GM23338 (cell line): ENCODE measurements at regions not wholly inside any gene's neighbourhood (a gene's known extent, or its start where the extent isn't known, plus 50 kb on each side); places are given as distances from the start of the nearest gene placed in this dataset.

Experiments used
- EZH2 ChIP-seq: fragments of 200-600 bp; sonication (generic); IDR thresholded peaks from one replicate; pipeline ENCODE4 v1.8.0; 2017; ENCODE audit warnings: antibody characterized with exemption, mild to moderate bottlenecking, low read depth; ENCODE audit not compliant: unreplicated experiment
- EZH2phosphoT487 ChIP-seq: fragments of 200-600 bp; sonication (generic); IDR thresholded peaks from one replicate; pipeline ENCODE4 v1.8.1; 2018; ENCODE audit warnings: antibody characterized with exemption; ENCODE audit not compliant: unreplicated experiment
- POLR2AphosphoS5 ChIP-seq: IDR thresholded peaks from 2 replicates; pipeline ENCODE4 v1.6.1; 2016; ENCODE audit warnings: antibody characterized with exemption, low read depth
- ZNF331 ChIP-seq: fragments of 250-450 bp; sonication (Bioruptor Pico); IDR thresholded peaks from 2 replicates; pipeline ENCODE4 v1.5.0; 2020; ENCODE audit warnings: low read depth, mild to moderate bottlenecking, moderate library complexity
- TF ChIP-seq, protein P1 (sequence below), 2 experiments: fragments of 200-600 bp in 1 of 2; sonication (generic) in 1 of 2; conservative IDR thresholded peaks; 2 replicates each; pipeline versions ENCODE4 v1.5.1 to v1.6.1; 2016 to 2017; ENCODE audit warnings: antibody characterized with exemption in 2 of 2, low read depth in 2 of 2, mild to moderate bottlenecking in 2 of 2, moderate library complexity in 1 of 2
- TF ChIP-seq, protein P2 (sequence below): IDR thresholded peaks from 2 replicates; pipeline ENCODE4 v1.6.1; 2016; ENCODE audit warnings: antibody characterized with exemption

DNA sequence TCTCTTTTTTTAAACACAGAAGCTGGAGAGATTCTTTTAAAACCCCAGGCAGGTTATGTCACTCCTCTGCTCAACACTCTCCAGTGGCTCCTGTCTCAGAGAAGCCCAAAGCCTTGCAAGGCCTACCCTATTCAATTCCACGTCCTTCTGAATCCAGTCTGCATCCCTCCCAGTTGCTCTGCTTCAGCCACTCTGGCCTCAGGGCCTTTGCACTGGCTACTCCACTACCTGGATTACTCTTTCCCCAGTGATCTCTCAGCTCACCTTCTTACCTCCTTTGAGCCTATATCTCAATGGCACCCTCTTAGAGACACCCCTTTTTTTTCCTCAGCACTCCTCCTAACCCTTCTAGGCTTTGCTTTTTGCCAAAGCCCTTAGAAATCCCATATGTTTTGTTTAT, 185.8 kb downstream of the CLIC5 start:
- no peak for TF ChIP-seq POLR2AphosphoS5
- TF ChIP-seq, protein P1, sequence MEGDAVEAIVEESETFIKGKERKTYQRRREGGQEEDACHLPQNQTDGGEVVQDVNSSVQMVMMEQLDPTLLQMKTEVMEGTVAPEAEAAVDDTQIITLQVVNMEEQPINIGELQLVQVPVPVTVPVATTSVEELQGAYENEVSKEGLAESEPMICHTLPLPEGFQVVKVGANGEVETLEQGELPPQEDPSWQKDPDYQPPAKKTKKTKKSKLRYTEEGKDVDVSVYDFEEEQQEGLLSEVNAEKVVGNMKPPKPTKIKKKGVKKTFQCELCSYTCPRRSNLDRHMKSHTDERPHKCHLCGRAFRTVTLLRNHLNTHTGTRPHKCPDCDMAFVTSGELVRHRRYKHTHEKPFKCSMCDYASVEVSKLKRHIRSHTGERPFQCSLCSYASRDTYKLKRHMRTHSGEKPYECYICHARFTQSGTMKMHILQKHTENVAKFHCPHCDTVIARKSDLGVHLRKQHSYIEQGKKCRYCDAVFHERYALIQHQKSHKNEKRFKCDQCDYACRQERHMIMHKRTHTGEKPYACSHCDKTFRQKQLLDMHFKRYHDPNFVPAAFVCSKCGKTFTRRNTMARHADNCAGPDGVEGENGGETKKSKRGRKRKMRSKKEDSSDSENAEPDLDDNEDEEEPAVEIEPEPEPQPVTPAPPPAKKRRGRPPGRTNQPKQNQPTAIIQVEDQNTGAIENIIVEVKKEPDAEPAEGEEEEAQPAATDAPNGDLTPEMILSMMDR (conservative IDR thresholded peaks at IDR 0.05; ENCODE audit: low read depth in 2 of 2) = no peak
- TF ChIP-seq EZH2phosphoT487 = no peak
- no peak for TF ChIP-seq ZNF331 (CRISPR knock-in tag)
- no peak for TF ChIP-seq EZH2
- TF ChIP-seq, protein P2, sequence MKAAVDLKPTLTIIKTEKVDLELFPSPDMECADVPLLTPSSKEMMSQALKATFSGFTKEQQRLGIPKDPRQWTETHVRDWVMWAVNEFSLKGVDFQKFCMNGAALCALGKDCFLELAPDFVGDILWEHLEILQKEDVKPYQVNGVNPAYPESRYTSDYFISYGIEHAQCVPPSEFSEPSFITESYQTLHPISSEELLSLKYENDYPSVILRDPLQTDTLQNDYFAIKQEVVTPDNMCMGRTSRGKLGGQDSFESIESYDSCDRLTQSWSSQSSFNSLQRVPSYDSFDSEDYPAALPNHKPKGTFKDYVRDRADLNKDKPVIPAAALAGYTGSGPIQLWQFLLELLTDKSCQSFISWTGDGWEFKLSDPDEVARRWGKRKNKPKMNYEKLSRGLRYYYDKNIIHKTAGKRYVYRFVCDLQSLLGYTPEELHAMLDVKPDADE = no peak
